ENCODE measurements at regions not wholly inside any gene's neighbourhood (a gene's known extent, or its start where the extent isn't known, plus 50 kb on each side); places are given as distances from the start of the nearest gene placed in this dataset.

- H3K4me3 ChIP-seq (ENCODE audit: insufficient read depth, low read depth, low read length): no peak overlapping the region
- H3K9me3 ChIP-seq (ENCODE audit: control insufficient read depth, low read length): no peaks in the 10 kb centered on the region
- H3K27me3 ChIP-seq (ENCODE audit: control insufficient read depth, insufficient read depth, low read length, poor library complexity, severe bottlenecking): no peaks in the 10 kb centered on the region
- H3K4me1 ChIP-seq (ENCODE audit: control insufficient read depth, insufficient read depth, low read length): no peaks in the 10 kb centered on the region
- no peak overlapping the region for H3K27ac ChIP-seq (ENCODE audit: insufficient read depth, low read depth, low read length, poor library complexity, severe bottlenecking)
- no peaks in the 10 kb centered on the region for H3K36me3 ChIP-seq (ENCODE audit: control insufficient read depth, insufficient read depth, low read length)
- WGBS, 2 experiments: 82 to 87% methylated on average over 4 of the region's 5 CpGs
These were observed 122.8 kb upstream of the EEF1E1 start for GRCh38 chr6:8225113-8225512.

GRCh38 chr6:8223678-8224077 is 121.3 kb upstream of the EEF1E1 start:
- no peak overlapping the region for H3K4me3 ChIP-seq (ENCODE audit: insufficient read depth, low read depth, low read length)
- H3K9me3 ChIP-seq (ENCODE audit: control insufficient read depth, low read length): no peaks in the 10 kb centered on the region
- WGBS, 2 experiments: 90 to 93% methylated on average over 2 of the region's 2 CpGs
- H3K4me1 ChIP-seq (ENCODE audit: control insufficient read depth, insufficient read depth, low read length): no peaks in the 10 kb centered on the region
- no peak overlapping the region for H3K27ac ChIP-seq (ENCODE audit: insufficient read depth, low read depth, low read length, poor library complexity, severe bottlenecking)
- H3K36me3 ChIP-seq (ENCODE audit: control insufficient read depth, insufficient read depth, low read length): no peaks in the 10 kb centered on the region
- no peaks in the 10 kb centered on the region for H3K27me3 ChIP-seq (ENCODE audit: control insufficient read depth, insufficient read depth, low read length, poor library complexity, severe bottlenecking)

- Histone ChIP-seq H3K27ac (ENCODE audit: insufficient read depth, low read depth, low read length, poor library complexity, severe bottlenecking) (no peak overlapping the region), H3K27me3 (ENCODE audit: control insufficient read depth, insufficient read depth, low read length, poor library complexity, severe bottlenecking) (no peaks in the 10 kb centered on the region), H3K9me3 (ENCODE audit: control insufficient read depth, low read length) (no peaks in the 10 kb centered on the region), H3K4me1 (ENCODE audit: control insufficient read depth, insufficient read depth, low read length) (no peaks in the 10 kb centered on the region), H3K36me3 (ENCODE audit: control insufficient read depth, insufficient read depth, low read length) (no peaks in the 10 kb centered on the region), H3K4me3 (ENCODE audit: insufficient read depth, low read depth, low read length) (no peak overlapping the region)
- WGBS, 2 experiments: 10% methylated on average over 2 of the region's 3 CpGs; no CpG with 5 or more reads in 1 of the 2 experiments
These were observed 117.1 kb upstream of the EEF1E1 start for GRCh38 chr6:8219352-8219943.

- no peaks in the 10 kb centered on the region for H3K4me1 ChIP-seq (ENCODE audit: control insufficient read depth, insufficient read depth, low read length)
- no peak overlapping the region for H3K27ac ChIP-seq (ENCODE audit: insufficient read depth, low read depth, low read length, poor library complexity, severe bottlenecking)
- no peaks in the 10 kb centered on the region for H3K9me3 ChIP-seq (ENCODE audit: control insufficient read depth, low read length)
- no peaks in the 10 kb centered on the region for H3K36me3 ChIP-seq (ENCODE audit: control insufficient read depth, insufficient read depth, low read length)
- 76 to 94% methylated on average over 1 to 5 of the region's 5 CpGs for WGBS, 2 experiments
- H3K27me3 ChIP-seq (ENCODE audit: control insufficient read depth, insufficient read depth, low read length, poor library complexity, severe bottlenecking): no peaks in the 10 kb centered on the region
- H3K4me3 ChIP-seq (ENCODE audit: insufficient read depth, low read depth, low read length): no peak overlapping the region
These were observed 116.5 kb upstream of the EEF1E1 start for GRCh38 chr6:8218861-8219260.

- Histone ChIP-seq H3K4me3 (ENCODE audit: insufficient read depth, low read depth, low read length) (no peak overlapping the region), H3K36me3 (ENCODE audit: control insufficient read depth, insufficient read depth, low read length) (no peaks in the 10 kb centered on the region), H3K27me3 (ENCODE audit: control insufficient read depth, insufficient read depth, low read length, poor library complexity, severe bottlenecking) (no peaks in the 10 kb centered on the region), H3K9me3 (ENCODE audit: control insufficient read depth, low read length) (no peaks in the 10 kb centered on the region), H3K27ac (ENCODE audit: insufficient read depth, low read depth, low read length, poor library complexity, severe bottlenecking) (no peak overlapping the region), H3K4me1 (ENCODE audit: control insufficient read depth, insufficient read depth, low read length) (no peaks in the 10 kb centered on the region)
- 77 to 81% methylated on average over 6 of the region's 6 CpGs for WGBS, 2 experiments
These were observed 113.3 kb upstream of the EEF1E1 start for GRCh38 chr6:8215631-8216030.

GRCh38 chr6:8213995-8214394 is 111.6 kb upstream of the EEF1E1 start:
- Histone ChIP-seq H3K27ac (ENCODE audit: insufficient read depth, low read depth, low read length, poor library complexity, severe bottlenecking) (no peak overlapping the region), H3K9me3 (ENCODE audit: control insufficient read depth, low read length) (no peaks in the 10 kb centered on the region), H3K36me3 (ENCODE audit: control insufficient read depth, insufficient read depth, low read length) (no peaks in the 10 kb centered on the region), H3K27me3 (ENCODE audit: control insufficient read depth, insufficient read depth, low read length, poor library complexity, severe bottlenecking) (no peaks in the 10 kb centered on the region), H3K4me1 (ENCODE audit: control insufficient read depth, insufficient read depth, low read length) (no peaks in the 10 kb centered on the region), H3K4me3 (ENCODE audit: insufficient read depth, low read depth, low read length) (no peak overlapping the region)
- 89 to 100% methylated on average over 3 to 4 of the region's 4 CpGs for WGBS, 2 experiments

- Histone ChIP-seq H3K4me1 (ENCODE audit: control insufficient read depth, insufficient read depth, low read length) (no peaks in the 10 kb centered on the region), H3K27me3 (ENCODE audit: control insufficient read depth, insufficient read depth, low read length, poor library complexity, severe bottlenecking) (no peaks in the 10 kb centered on the region), H3K4me3 (ENCODE audit: insufficient read depth, low read depth, low read length) (no peak overlapping the region), H3K27ac (ENCODE audit: insufficient read depth, low read depth, low read length, poor library complexity, severe bottlenecking) (no peak overlapping the region), H3K9me3 (ENCODE audit: control insufficient read depth, low read length) (no peaks in the 10 kb centered on the region), H3K36me3 (ENCODE audit: control insufficient read depth, insufficient read depth, low read length) (no peaks in the 10 kb centered on the region)
- WGBS, 2 experiments: 95 to 96% methylated on average over 1 of the region's 2 CpGs
These were observed 110.5 kb upstream of the EEF1E1 start for GRCh38 chr6:8212720-8213434.

GRCh38 chr6:8207869-8208191 is 105.5 kb upstream of the EEF1E1 start:
- Histone ChIP-seq H3K4me1 (ENCODE audit: control insufficient read depth, insufficient read depth, low read length) (no peaks in the 10 kb centered on the region), H3K9me3 (ENCODE audit: control insufficient read depth, low read length) (no peaks in the 10 kb centered on the region), H3K27me3 (ENCODE audit: control insufficient read depth, insufficient read depth, low read length, poor library complexity, severe bottlenecking) (no peaks in the 10 kb centered on the region), H3K36me3 (ENCODE audit: control insufficient read depth, insufficient read depth, low read length) (no peaks in the 10 kb centered on the region), H3K4me3 (ENCODE audit: insufficient read depth, low read depth, low read length) (no peak overlapping the region), H3K27ac (ENCODE audit: insufficient read depth, low read depth, low read length, poor library complexity, severe bottlenecking) (no peak overlapping the region)
- WGBS, 2 experiments: 96 to 100% methylated on average over 1 of the region's 1 CpG

GRCh38 chr6:8207191-8207868 is 105.0 kb upstream of the EEF1E1 start:
- Histone ChIP-seq H3K4me1 (ENCODE audit: control insufficient read depth, insufficient read depth, low read length) (no peaks in the 10 kb centered on the region), H3K36me3 (ENCODE audit: control insufficient read depth, insufficient read depth, low read length) (no peaks in the 10 kb centered on the region), H3K9me3 (ENCODE audit: control insufficient read depth, low read length) (no peaks in the 10 kb centered on the region), H3K27me3 (ENCODE audit: control insufficient read depth, insufficient read depth, low read length, poor library complexity, severe bottlenecking) (no peaks in the 10 kb centered on the region), H3K4me3 (ENCODE audit: insufficient read depth, low read depth, low read length) (no peak overlapping the region), H3K27ac (ENCODE audit: insufficient read depth, low read depth, low read length, poor library complexity, severe bottlenecking) (no peak overlapping the region)
- WGBS, 2 experiments: 94 to 96% methylated on average over 16 of the region's 16 CpGs

- 77 to 81% methylated on average over 5 of the region's 5 CpGs for WGBS, 2 experiments
These were observed 101.0 kb upstream of the EEF1E1 start for GRCh38 chr6:8203337-8203736.

More at GRCh38 chr6:8203337-8203736, 101.0 kb upstream of the EEF1E1 start:
- Histone ChIP-seq H3K9me3 (ENCODE audit: control insufficient read depth, low read length) (no peaks in the 10 kb centered on the region), H3K4me1 (ENCODE audit: control insufficient read depth, insufficient read depth, low read length) (no peaks in the 10 kb centered on the region), H3K4me3 (ENCODE audit: insufficient read depth, low read depth, low read length) (no peak overlapping the region), H3K36me3 (ENCODE audit: control insufficient read depth, insufficient read depth, low read length) (no peaks in the 10 kb centered on the region), H3K27me3 (ENCODE audit: control insufficient read depth, insufficient read depth, low read length, poor library complexity, severe bottlenecking) (no peaks in the 10 kb centered on the region), H3K27ac (ENCODE audit: insufficient read depth, low read depth, low read length, poor library complexity, severe bottlenecking) (no peak overlapping the region)
